CD14-positive monocyte (primary cell): ENCODE measurements at regions not wholly inside any gene's neighbourhood (a gene's known extent, or its start where the extent isn't known, plus 50 kb on each side); places are given as distances from the start of the nearest gene placed in this dataset.

Source experiments
- DNase-seq, 3 donors: peaks; one replicate each; pipeline ENCODE4 v3.0.0-alpha.2; 2011 to 2022
- H2AFZ ChIP-seq: 2 replicates; pipeline ENCODE4 v1.6.0; 2012; ENCODE audit warnings: mild to moderate bottlenecking, low read depth, low read length, inconsistent platforms; ENCODE audit not compliant: insufficient read depth, poor library complexity, severe bottlenecking
- H3K27ac ChIP-seq, 2 donors: 1 replicate in 1 of 2; 2 replicates in 1 of 2; pipeline ENCODE4 v1.5.1; 2012 to 2013; ENCODE audit warnings: low read length in 2 of 2, control low read depth in 1 of 2, inconsistent platforms in 1 of 2, low read depth in 1 of 2, mild to moderate bottlenecking in 1 of 2
- H3K27me3 ChIP-seq, 2 donors: one replicate each; pipeline versions ENCODE4 v1.6.0 to v1.6.1; 2011 to 2013; ENCODE audit warnings: low read length in 2 of 2; ENCODE audit not compliant: control insufficient read depth in 2 of 2, insufficient read depth in 2 of 2
- H3K36me3 ChIP-seq, 2 donors: replicated peaks in 1 of 2; 1 replicate in 1 of 2; 2 replicates in 1 of 2; pipeline versions ENCODE4 v1.5.1 to v1.6.1; 2012 to 2013; ENCODE audit warnings: low read length in 2 of 2, control low read depth in 1 of 2, inconsistent platforms in 1 of 2, mild to moderate bottlenecking in 1 of 2; ENCODE audit not compliant: insufficient read depth in 2 of 2, control insufficient read depth in 1 of 2
- H3K4me1 ChIP-seq, 2 donors: 1 replicate in 1 of 2; 2 replicates in 1 of 2; pipeline versions ENCODE4 v1.5.1 to v1.6.1; 2012 to 2013; ENCODE audit warnings: low read length in 2 of 2, control low read depth in 1 of 2, inconsistent platforms in 1 of 2, mild to moderate bottlenecking in 1 of 2, moderate library complexity in 1 of 2; ENCODE audit not compliant: insufficient read depth in 2 of 2, control insufficient read depth in 1 of 2
- H3K4me2 ChIP-seq: replicated peaks from 2 replicates; pipeline ENCODE3; 2012; ENCODE audit warnings: low read length, moderate library complexity, mild to moderate bottlenecking; ENCODE audit not compliant: poor library complexity, severe bottlenecking; ENCODE audit errors: extremely low read depth
- H3K4me3 ChIP-seq, 3 experiments: fragments of 200-600 bp in 1 of 3; sonication (generic) in 1 of 3; replicated peaks in 1 of 3; 1 replicate in 2 of 3; 2 replicates in 1 of 3; pipeline ENCODE4 v1.5.1; 2011 to 2013; ENCODE audit warnings: low read length in 3 of 3, mild to moderate bottlenecking in 3 of 3, control low read depth in 2 of 3, low read depth in 2 of 3, inconsistent platforms in 1 of 3, moderate library complexity in 1 of 3
- H3K79me2 ChIP-seq: 2 replicates; pipeline ENCODE4 v1.6.0; 2012; ENCODE audit warnings: mild to moderate bottlenecking, control low read depth, inconsistent platforms, low read length, moderate library complexity; ENCODE audit not compliant: insufficient read depth
- H3K9ac ChIP-seq: 2 replicates; pipeline ENCODE4 v1.6.0; 2017; ENCODE audit warnings: low read length, mild to moderate bottlenecking; ENCODE audit not compliant: insufficient read depth, poor library complexity, severe bottlenecking
- H3K9me3 ChIP-seq, 2 donors: replicated peaks in 1 of 2; 1 replicate in 1 of 2; 2 replicates in 1 of 2; pipeline versions ENCODE4 v1.5.1 to v1.6.1; 2012 to 2013; ENCODE audit warnings: low read length in 2 of 2, control low read depth in 1 of 2; ENCODE audit not compliant: control insufficient read depth in 1 of 2, insufficient read depth in 1 of 2
- H4K20me1 ChIP-seq: 2 replicates; pipeline ENCODE4 v1.6.0; 2012; ENCODE audit warnings: mild to moderate bottlenecking, low read length, control low read depth, moderate library complexity; ENCODE audit not compliant: insufficient read depth
- H3K27ac Mint-ChIP-seq, 7 donors: one replicate each; pipeline ENCODE4 v1.8.0; 2020; ENCODE audit warnings: mild to moderate bottlenecking in 7 of 7, mixed read lengths in 7 of 7, moderate library complexity in 6 of 7, inconsistent platforms in 2 of 7
- H3K27me3 Mint-ChIP-seq, 3 donors: one replicate each; pipeline ENCODE4 v1.8.0; 2021 to 2022; ENCODE audit warnings: low read depth in 3 of 3, mild to moderate bottlenecking in 3 of 3, mixed read lengths in 3 of 3, moderate library complexity in 3 of 3, inconsistent platforms in 1 of 3
- H3K36me3 Mint-ChIP-seq, 2 donors: one replicate each; pipeline ENCODE4 v1.8.0; 2020; ENCODE audit warnings: mixed read lengths in 2 of 2, inconsistent platforms in 1 of 2, mild to moderate bottlenecking in 1 of 2
- H3K4me1 Mint-ChIP-seq: one replicate; pipeline ENCODE4 v1.8.0; 2020; ENCODE audit warnings: mild to moderate bottlenecking, mixed read lengths
- H3K4me3 Mint-ChIP-seq, 2 donors: one replicate each; pipeline ENCODE4 v1.8.0; 2020; ENCODE audit warnings: mild to moderate bottlenecking in 2 of 2, mixed read lengths in 2 of 2, moderate library complexity in 1 of 2
- H3K9me3 Mint-ChIP-seq, 7 donors: one replicate each; pipeline ENCODE4 v1.8.0; 2020 to 2022; ENCODE audit warnings: mixed read lengths in 7 of 7, mild to moderate bottlenecking in 6 of 7, moderate library complexity in 6 of 7, inconsistent platforms in 2 of 7
- CTCF ChIP-seq: fragments of 200-600 bp; IDR thresholded peaks from one replicate; pipeline ENCODE4 v1.8.0; 2022; ENCODE audit warnings: antibody characterized with exemption, mild to moderate bottlenecking
- WGBS: methylation state at CpG from one replicate; pipeline ENCODE4 v1.1.5; 2013; ENCODE audit warnings: missing lambda C conversion rate; ENCODE audit not compliant: insufficient coverage; 5-methylcytosine and 5-hydroxymethylcytosine counted together
- intact Hi-C, 2 donors: fragments of 100-400 bp; cut with micrococcal nuclease; formaldehyde crosslinking; loops; one replicate each; pipeline versions ENCODE4 v1.15.0 to v1.15.1; 2023

DNA sequence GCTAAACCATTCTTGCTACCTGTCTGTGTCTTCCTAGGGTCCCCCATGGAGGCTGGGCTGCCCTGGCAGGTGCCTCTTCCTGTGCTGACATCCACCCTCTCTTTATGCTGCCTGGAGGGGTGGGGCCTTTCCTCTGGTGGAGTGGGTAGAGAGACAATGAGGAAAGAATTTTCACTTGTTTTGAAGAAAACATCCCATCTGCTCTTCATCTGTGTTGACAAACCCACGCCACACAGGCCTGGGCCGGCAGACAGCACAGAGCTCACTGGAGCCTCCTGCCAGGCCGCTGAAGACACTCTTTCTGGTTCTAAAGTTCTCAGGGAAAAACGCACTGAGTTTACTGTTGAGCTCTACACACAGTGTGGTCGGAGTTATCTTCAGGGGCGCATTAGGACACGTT, 328.2 kb downstream of the GLRX3 start:
- Histone ChIP-seq H3K4me1 (no peaks in the 10 kb centered on the region), H3K9ac (no peak overlapping the region), H3K4me2 (no peak overlapping the region), H3K27me3 (no peaks in the 10 kb centered on the region), H3K9me3 (peaks cover 4 to 32% of the 10 kb centered on the region in 2 donors), H2AFZ (no peak overlapping the region), H3K36me3 (no peaks in the 10 kb centered on the region), H3K79me2 (no peaks in the 10 kb centered on the region), H4K20me1 (no peaks in the 10 kb centered on the region), H3K4me3 (no peak overlapping the region), H3K27ac (no peak overlapping the region)
- Mint-ChIP-seq H3K36me3 (no peaks in the 10 kb centered on the region), H3K27me3 (peaks cover 0 to 3% (median 2%) of the 10 kb centered on the region in 3 donors), H3K27ac (peak overlapping the region in 1 of 7 donors; percentile 23), H3K9me3 (peaks cover 9 to 38% (median 14%) of the 10 kb centered on the region in 7 donors), H3K4me1 (no peaks in the 10 kb centered on the region), H3K4me3 (no peak overlapping the region)
- WGBS: 100% methylated on average over 3 of the region's 7 CpGs
- intact Hi-C loops: no loop called here
- DNase-seq: no peak
- no peak for TF ChIP-seq CTCF

GRCh38 chr10:130466271-130466997, 330.2 kb downstream of the GLRX3 start:
- H3K4me3 ChIP-seq: no peak overlapping the region
- WGBS: 97% methylated on average over 6 of the region's 12 CpGs

More at GRCh38 chr10:130466271-130466997, 330.2 kb downstream of the GLRX3 start:
- Histone ChIP-seq H4K20me1 (no peaks in the 10 kb centered on the region), H3K9ac (no peak overlapping the region), H3K36me3 (no peaks in the 10 kb centered on the region), H3K27ac (no peak overlapping the region), H3K79me2 (no peaks in the 10 kb centered on the region), H3K4me1 (no peaks in the 10 kb centered on the region), H3K9me3 (peaks cover 4 to 31% of the 10 kb centered on the region in 2 donors), H3K4me2 (no peak overlapping the region), H3K27me3 (no peaks in the 10 kb centered on the region), H2AFZ (no peak overlapping the region)
- peaks cover 0 to 2% (median 0%) of the 10 kb centered on the region in 3 donors for H3K27me3 Mint-ChIP-seq
- no peak for TF ChIP-seq CTCF
- H3K27ac Mint-ChIP-seq: no peak overlapping the region
- no peaks in the 10 kb centered on the region for H3K4me1 Mint-ChIP-seq
- DNase-seq: no peak
- H3K9me3 Mint-ChIP-seq: peaks cover 11 to 34% (median 15%) of the 10 kb centered on the region in 7 donors
- H3K36me3 Mint-ChIP-seq: no peaks in the 10 kb centered on the region
- no peak overlapping the region for H3K4me3 Mint-ChIP-seq
- intact Hi-C loops: no loop called here
